Myocyte (in vitro differentiated cells): ENCODE measurements at regions not wholly inside any gene's neighbourhood (a gene's known extent, or its start where the extent isn't known, plus 50 kb on each side); places are given as distances from the start of the nearest gene placed in this dataset.
"Not testable (repeated sequence)": the region's sequence is repeated elsewhere in the genome, so short reads cannot be mapped to it uniquely, and the experiment has no call there.

Experiments used
- DNase-seq: peaks from one replicate; pipeline ENCODE4 v3.0.0-alpha.2; 2012; ENCODE audit warnings: low read depth

DNA sequence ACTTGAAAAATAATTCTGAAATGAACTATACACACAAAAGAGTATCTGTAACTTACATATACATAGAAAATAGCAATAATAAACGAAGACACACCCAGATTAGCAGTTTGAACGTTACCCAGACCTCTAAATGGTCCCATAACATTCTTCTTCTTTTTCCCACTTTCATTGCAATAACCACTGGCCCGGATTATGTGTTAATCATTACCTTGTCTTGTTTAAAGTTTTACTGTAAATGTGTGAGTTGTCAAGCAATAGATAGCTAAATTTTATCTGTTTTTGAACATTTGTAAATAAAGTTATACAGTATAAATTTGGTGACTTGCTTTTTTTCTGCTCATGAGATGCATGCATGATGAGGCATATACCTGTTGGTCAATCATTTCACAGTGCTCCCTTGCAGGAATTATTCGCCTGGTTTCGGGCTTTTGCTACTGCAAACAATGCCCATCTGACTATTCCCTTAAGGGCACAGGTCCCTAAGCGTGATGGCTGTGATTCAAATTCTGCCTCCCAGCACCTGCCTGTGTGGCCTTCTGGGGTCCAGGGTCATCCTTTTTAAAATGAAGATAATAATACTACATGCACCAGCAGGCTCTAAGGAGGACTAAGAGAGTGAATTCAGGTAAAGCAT, 66.1 kb downstream of the GADD45G start:
- DNase-seq = no peak

DNA sequence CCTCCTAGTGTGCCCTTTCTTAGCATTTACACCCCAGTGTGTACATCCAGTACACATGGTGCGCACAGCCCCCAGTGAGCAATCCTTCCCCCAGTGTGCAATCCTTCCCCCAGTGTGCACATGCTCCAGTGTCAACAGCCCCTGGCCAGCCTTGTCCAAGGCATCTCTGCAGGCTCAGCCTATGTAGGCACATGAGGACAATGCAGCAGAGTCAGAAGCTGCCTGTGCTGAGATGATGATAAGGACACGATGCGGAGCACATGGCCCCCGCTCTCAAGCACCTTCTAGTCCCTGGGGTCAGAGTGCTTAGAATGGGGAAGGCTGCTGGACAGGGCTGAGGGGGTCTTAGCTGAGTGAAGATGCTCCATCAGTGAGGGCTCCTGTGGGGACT, 69.8 kb downstream of the GADD45G start:
- no peak for DNase-seq

DNA sequence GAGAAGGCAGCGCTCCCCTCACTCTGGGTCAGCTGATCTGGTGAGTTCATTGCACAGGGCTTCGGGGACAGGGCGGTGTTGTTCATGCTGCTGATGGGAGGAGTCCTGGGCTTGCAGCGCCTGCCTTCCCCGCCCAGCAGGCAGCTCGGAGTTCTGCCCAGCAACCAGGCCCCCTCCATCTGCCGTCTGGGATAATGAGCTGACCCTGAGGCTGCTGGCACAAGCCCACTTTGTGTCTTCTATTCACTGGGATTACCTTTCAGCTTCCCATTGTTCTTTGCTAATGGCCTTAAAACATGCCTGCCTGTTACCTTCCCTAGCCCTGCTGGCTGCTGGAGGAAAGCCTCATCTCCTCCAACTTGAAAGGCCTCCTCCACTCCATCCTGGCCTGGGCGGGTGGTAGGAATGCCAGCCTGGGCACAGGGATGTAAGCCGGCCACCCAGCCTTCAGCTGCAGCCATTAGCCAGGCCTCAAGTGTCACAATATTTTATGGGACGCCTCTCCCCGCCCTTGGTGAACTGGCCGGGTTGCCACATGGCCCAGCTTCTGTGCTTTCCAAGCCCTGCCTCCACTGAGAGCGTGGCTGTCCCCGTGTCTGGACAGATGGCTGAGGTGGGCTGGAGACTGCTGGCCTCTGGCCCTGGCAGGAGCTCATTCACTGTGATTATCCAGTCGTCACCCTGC, 70.4 kb downstream of the GADD45G start:
- peak; percentile 24 for DNase-seq

DNA sequence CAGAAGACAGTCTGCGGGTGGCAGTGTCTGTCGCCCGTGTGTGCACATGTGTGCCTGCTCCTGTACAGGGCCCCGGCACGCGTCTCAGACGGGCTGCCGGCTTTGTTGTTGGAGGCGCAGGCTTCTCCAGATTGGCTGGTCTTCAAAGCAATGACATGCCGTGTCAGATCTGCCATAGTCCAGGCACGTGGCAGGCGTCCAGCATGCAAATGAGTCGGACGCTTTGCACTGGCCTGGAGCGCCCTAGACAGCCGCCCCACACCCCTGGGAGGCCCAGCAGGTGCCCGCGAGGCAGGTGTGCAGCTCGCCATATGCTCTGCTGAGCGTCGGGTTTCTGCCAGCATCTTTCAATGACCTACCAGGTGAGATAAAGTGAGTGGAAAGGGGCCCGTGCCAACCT, 71.5 kb downstream of the GADD45G start:
- DNase-seq = no peak

DNA sequence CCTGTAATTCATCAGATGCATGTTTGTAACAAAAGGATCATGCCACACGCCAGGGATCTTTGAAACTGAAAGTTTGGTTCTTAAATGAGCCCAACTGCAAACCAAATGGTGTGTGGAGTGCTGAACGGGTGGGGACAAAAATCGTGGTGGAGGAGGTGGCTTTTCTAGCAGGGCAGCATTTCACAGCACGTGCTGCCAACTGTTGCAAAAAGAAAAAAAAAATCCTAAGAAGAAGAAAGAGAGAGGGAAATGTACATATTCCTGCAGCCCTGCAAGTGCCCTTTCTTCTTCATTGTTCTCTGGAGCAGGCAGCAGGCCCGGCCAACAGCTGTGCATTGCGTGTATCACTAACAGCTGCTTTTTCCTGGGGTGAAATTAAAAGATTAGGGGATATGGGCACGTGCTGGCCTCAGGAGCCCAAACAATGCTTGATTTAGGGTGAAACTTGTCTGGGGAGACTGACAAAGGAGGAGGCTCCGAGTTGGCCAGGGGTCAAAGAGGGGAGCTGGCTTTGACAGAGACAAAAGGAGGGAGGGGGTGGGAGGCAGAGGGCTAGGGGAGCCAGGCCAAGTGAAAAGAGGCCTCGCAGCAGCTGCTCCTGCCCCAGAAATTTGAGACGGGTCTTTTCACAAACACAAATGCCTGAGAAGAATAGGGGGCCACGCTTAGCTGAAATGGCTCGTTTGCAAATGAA, 73.0 kb downstream of the GADD45G start:
- DNase-seq = peak; percentile 64

DNA sequence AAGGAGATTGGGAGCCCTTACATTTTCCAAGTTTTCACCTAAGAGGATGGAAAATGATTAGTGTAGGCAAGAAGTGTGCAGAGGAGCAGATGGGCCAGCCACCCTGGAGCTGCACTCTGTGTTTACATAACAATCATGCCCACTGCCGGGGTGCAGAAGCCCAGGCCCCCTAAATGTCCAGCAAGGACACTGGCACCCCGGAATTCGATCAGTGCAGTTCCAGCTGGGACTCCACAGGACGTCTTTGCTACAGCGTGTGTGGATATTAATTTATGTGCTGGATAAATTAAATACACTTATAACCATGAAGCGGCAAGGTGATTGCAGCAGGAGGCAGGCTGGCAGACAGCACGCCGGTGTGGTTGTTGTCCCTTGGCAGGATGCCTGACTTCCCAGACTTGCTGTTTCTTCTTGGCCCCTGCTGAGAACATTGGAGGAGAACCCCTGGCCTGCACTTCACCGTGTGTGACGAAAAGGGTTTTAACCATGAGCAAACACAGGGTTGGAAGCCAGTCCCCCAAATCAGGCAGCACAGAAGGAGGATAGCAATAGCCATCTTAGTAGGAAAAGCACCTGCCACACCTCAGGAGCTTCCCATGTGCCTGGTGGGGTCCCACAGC, 73.7 kb downstream of the GADD45G start:
- DNase-seq = no peak

DNA sequence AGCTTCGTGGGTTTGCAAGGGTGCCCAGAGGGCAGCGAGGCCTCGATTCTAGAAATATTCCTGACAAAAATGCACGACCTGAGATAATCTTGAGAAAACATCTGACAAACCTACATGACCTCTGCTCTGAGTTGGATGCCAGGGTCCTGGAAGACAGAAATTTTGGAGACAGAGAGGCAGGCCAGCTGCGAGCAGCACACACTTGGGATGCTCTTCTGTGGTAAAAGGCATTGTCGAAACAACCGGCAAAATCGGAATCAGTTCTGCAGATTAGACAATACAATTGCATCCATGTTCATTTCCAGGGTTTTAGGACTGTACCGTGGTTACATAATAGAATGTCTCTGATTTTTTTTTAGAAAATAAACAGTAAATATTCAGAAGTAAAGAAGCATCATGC, 74.2 kb downstream of the GADD45G start:
- no peak for DNase-seq

DNA sequence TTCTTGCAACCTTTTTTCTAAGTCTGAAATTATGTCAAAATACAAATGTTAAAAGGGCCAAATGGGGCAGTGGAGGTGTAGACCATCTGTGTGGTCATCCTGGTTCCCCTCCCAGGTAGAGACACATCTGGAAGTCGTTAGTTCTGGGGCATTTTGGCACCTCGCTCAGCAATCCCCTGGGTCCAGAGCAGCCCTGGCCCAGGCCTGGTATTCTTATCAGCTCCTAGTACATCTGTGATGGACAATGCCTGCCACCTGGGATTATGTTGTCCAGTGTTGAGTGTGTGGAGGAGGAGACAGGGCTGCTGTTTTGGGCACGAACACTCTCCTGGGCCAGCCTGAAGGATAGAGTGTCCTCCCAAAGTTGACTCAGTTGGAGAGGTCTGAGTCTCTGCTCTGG, 74.8 kb downstream of the GADD45G start:
- DNase-seq = no peak

DNA sequence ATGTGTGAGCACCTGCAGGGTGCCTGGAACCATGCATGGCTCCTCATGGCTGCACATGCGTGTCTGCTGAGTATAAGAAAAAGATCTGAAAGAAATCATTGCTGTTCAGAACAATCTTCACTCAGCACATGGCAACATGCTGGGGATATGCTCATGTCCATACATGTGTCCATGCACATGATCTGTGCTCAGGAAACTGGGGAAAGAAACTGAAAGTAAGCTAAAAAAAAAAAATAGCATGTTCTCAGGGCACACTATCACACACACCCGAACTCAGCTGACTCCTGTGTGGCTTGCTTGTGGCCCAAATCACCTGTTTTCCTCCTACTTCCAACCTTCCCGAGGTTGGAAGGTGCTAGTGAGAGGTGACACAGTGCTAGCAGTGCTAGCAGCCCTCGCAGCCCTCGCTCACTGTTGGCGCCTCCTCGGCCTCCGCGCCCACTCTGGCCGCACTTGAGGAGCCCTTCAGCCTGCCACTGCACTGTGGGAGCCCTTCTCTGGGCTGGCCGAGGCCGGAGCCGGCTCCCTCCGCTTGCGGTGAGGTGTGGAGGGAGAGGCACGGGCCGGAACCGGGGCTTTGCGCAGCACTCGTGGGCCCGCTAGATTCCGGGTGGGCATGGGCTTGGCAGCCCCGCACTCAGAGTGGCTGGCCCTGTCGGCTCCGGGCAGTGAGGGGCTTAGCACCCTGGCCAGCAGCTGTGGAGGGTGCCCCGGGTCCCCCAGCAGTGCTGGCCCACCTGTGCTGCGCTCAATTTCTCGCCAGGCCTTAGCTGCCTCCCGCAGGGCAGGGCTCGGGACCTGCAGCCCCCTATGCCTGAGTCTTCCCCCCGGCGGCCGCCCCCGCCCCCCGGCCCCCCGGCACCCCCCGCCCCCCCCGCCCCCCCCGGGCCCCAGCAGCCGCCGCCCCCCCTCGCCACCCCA, 76.0 kb downstream of the GADD45G start:
- no peak for DNase-seq

DNA sequence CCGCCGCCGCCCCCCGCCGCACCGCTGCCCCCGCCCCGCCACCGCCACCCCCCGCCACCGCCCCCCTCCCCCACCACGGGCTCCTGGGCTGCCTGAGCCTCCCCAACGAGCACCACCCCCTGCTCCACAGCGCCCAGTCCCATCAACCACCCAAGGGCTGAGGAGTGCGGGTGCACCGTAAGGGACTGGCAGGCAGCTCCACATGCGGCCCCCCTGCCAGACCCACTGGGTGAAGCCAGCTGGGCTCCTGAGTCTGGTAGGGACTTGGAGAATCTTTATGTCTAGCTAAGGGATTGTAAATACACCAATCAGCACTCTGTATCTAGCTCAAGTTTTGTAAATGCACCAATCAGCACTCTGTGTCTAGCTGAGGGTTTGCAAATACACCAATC, 76.7 kb downstream of the GADD45G start:
- DNase-seq = not testable (repeated sequence)

DNA sequence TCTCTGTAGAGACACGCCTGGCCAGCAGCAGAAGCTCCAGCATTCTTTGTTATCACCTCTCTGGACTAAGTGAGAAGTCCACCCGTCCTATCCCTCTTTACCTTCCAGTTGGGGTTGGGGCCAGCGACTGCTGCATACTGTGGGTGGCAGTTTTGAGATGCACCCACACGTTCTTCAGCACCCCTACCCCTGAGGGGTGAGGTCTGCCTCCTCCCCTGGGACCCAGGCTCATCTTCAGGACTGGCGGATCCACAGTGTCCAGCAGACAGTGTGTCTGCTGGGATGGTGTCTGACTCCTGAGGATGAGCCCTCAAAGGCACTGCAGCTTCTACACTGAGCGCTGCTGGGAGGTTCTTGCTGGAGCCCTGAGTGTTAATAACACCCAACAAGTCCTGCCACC, 78.8 kb downstream of the GADD45G start:
- no peak for DNase-seq

DNA sequence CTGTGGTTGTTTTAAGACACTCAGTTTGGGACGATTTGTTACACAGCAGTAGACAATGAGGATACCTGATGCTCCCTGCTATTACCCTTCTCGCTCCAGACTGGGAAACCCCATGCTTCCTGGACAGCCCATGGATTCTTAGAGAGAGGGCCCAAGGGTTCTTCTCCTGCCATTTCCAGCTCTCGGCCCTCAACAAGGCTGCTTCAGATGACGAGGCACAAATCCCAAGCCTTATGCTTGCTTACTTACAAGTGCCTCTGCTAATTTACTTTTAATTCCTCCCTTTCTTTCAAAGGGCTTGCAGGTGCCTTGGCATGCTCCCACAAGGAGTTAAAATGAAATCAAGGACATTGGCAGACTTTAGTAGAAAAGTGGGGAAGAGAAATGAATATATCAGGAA, 79.4 kb downstream of the GADD45G start:
- no peak for DNase-seq

DNA sequence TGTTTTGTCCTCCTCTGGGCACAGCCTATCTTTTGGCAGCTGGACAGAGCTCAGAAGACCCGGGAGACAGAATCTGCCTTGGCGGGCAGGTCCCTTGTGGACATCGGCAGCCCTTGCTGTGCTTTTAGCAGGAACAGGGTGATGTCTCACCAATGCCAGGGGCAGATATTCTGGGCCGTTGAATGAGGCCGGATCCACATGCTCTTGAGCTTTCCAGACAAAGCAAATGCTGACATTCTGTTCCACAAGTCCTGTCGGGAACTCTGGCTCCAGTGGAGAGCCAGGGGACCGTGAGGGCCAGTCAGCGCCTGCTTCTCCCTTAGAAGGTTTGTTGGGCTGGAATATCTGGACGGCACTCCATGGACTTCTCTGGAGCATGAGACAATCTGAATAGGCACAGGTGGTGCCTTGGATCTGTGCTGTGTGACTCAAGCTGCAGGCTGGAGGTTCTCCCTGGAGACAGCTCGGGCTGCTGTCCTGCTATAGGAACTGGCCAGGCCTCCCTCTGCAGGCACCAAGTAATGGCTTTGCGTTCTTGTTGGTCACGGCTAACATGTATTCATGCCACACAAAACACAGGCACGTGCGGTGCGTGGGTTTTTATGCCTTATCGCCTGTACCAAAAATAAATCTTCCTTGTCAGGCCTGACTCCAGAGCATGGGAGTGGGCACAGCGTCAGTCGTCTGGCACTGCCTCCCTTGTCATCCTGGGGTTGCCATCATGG, 80.3 kb downstream of the GADD45G start:
- no peak for DNase-seq

DNA sequence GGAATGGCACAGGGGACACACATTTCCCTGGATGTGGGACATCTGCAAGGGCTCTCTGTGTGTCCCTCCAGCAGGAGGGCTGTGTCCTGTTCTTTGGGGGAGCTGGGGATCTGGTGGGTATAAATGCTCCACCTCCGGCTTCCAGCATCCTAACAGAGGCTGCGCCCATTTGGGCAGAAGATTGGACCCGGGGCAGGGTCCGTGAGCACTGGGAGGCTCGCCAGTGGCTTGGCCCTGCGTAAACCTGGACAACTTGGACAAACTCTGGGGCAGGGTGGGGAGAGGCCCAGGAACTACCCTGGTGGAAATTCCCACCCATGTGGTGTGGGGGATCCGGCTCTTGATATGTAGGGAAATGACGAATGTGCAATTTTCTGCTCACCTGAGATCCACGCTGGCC, 80.9 kb downstream of the GADD45G start:
- DNase-seq = no peak

DNA sequence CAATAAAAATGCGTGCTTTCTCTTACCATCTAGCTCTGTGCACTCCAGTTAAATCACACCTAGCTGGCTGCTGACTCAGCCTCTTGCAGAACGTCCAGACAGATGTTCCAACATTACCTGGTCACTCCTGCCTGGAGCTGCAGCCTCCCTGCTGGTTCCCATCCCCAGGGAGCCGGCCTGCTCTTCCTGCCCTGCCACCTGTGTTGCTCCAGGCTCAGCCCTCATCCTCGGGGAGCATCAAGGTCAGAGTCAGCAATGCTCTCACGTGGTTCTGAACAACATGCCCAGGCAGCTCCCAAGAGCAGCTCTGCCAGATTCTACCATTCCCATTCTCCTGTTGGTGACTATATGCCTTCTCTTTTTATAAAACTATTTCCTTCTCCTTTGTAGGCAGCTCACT, 81.3 kb downstream of the GADD45G start:
- no peak for DNase-seq

DNA sequence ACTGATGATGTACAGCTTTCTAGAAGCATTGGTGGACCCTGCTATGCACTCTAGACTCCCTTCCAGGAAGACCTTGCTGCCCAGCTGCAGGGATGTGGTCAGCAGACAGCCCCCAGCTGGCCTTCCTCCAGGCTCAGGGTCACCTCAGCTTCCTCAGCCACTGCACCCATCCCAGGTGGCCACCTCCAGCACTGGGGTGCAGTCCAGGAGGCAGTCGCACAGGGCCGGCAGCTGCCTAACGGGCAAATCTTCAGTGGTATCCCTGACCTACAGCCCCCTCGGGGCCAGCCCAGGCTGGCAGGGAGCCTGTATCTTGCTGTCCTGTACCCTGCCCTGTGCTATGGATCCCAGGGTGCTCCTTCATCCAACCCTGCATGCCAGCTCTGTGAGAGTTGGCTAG, 81.8 kb downstream of the GADD45G start:
- DNase-seq = no peak

DNA sequence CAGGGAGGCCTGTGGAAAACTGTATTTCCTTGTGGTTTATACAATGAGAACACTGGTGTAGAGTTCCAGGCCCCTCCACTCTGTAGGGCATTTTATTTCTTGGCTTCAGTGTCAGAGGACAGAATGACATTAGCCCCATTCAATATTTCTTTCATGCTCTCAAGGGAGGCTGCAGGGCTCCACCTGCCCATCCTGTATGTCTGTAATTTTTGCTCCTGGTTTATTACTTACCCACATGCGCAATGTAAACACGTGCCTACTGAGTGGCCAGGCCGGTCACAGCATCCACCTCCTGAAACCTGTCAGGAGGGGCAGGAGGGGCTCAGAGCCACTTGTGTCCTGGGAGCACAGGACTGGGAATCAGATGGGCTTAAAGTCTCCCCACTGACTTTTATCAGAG, 82.4 kb downstream of the GADD45G start:
- DNase-seq = no peak

DNA sequence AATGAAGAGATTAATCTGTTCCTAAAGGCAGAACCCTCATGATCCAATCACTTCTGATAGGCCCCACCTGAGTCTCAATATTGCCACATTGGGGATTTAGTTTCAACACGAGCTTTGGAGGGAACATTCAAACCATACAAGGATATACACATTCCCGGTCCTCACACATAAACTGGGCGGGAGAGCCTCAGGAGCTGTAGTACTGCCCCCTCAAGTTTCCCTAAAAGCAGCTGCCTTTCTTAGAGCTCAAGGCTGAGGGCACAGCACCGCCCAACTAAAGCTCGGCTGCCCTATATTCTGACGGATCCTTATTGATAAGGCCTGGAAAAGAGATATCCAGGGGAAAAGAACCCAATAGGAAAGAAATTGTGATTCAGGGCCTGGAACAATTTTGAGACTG, 83.0 kb downstream of the GADD45G start:
- DNase-seq = no peak

DNA sequence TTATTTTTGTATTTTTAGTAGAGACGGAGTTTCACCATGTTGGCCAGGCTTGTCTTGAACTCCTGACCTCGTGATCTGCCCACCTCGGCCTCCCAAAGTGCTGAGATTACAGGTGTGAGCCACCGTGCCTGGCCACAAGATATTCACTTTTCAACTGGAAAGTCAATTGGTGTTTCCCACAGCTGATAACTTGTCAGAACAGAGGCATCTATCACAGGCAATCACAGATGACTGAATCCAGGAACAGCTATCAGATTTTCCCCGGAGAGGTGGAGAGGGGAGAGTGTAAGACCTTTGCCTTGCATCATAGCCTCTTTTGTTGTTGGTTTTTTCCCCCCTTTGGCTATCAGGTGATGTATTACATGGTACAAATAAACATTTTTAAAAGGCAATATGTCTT, 84.5 kb downstream of the GADD45G start:
- DNase-seq = not testable (repeated sequence)

DNA sequence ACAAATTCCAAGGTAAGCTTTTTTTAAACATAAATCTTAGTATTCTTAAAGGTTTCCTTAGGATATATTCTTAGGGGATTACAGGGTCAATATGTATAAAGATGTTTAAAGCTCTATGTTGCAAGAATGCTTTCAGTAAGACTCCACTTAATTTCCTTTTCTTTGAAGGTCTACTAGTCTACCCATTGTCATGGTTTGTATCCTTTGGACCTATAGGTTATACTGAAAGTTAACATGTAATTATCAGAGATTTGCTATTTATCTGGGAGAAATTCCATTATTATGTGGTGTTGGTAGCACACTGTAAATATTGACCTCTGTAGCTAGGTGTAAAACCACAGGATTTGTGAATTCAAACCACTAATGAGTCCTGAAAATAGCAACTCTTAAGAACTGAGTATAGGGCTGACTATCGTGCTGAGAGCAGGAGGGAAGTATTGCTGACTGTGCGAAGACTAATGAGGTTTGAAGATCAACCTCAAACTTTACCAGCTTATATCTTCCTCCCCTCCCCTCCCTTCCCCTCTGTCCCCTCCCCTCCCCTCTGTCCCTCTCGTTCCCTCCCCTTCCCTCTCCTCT, 85.6 kb downstream of the GADD45G start:
- DNase-seq = peak; percentile 12
